ENCODE measurements at regions not wholly inside any gene's neighbourhood (a gene's known extent, or its start where the extent isn't known, plus 50 kb on each side); places are given as distances from the start of the nearest gene placed in this dataset.

GRCh38 chr3:88221726-88222125 lies 72.0 kb downstream of the C3orf38 start:
- WGBS, result 93% methylated on average over 1 of the region's 1 CpG
- intact Hi-C loops (cut with DNase I), result no loop called here

GRCh38 chr3:88222343-88222742 lies 72.6 kb downstream of the C3orf38 start:
- 95% methylated on average over 2 of the region's 2 CpGs for WGBS
- no peaks in the 10 kb centered on the region for H3K27me3 ChIP-seq (replicated peaks; ENCODE audit: insufficient read depth)
- no peak for DNase-seq (ENCODE audit: low spot score)
- H3K4me3 ChIP-seq, result no peak overlapping the region
- no peaks in the 10 kb centered on the region for H3K4me1 ChIP-seq (replicated peaks)
- intact Hi-C loops (cut with DNase I), result no loop called here
- H3K27ac ChIP-seq, result no peak overlapping the region
- H3K36me3 ChIP-seq, result no peaks in the 10 kb centered on the region
- TF ChIP-seq POLR2AphosphoS5 (IDR thresholded peaks at IDR 0.05) (no peak), CTCF (IDR thresholded peaks at IDR 0.05) (no peak), POLR2A (IDR thresholded peaks at IDR 0.05) (no peak)
- no peaks in the 10 kb centered on the region for H3K9me3 ChIP-seq

More at GRCh38 chr3:88221726-88222125, 72.0 kb downstream of the C3orf38 start:
- Histone ChIP-seq H3K4me3 (no peak overlapping the region), H3K27ac (no peak overlapping the region), H3K4me1 (replicated peaks) (no peaks in the 10 kb centered on the region), H3K36me3 (no peaks in the 10 kb centered on the region), H3K27me3 (replicated peaks; ENCODE audit: insufficient read depth) (no peaks in the 10 kb centered on the region), H3K9me3 (no peaks in the 10 kb centered on the region)
- TF ChIP-seq POLR2AphosphoS5 (IDR thresholded peaks at IDR 0.05) (no peak), CTCF (IDR thresholded peaks at IDR 0.05) (no peak), POLR2A (IDR thresholded peaks at IDR 0.05) (no peak)
- DNase-seq (ENCODE audit: low spot score), result no peak

DNA sequence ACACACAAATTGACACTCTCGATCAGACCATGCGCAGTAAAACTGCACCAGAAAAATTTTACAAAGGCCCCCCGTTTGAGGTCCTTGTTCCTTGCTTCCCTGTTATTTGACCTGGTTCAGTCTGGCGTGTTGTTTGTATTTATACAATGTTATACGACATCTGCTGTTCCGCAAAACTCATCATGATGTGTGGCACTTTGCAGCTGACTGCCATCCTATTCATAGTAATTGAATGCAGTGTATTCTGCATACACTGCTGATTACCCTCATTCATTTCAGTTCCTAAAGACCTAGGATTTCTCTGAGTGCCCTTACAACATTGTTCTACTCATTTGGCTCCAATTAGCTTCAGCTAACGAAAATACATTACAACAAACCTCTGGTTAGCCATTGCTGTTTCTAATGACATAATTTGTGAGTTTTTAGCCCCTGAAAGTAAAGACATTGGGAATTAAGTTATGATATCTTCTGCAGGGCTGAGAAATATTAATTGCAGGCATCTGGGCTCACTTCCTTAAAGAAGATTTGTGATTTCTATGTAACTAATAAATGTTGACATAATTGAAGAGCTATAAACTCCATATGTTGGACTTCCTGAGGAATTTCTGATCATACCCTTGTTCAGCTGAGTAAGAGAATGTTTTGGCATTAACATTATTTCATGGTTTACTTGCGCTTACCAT lies 75.7 kb downstream of the C3orf38 start:
- Histone ChIP-seq H3K4me1 (replicated peaks) (no peaks in the 10 kb centered on the region), H3K9me3 (no peaks in the 10 kb centered on the region), H3K27me3 (replicated peaks; ENCODE audit: insufficient read depth) (no peaks in the 10 kb centered on the region), H3K36me3 (no peaks in the 10 kb centered on the region), H3K27ac (no peak overlapping the region), H3K4me3 (no peak overlapping the region)
- TF ChIP-seq CTCF (IDR thresholded peaks at IDR 0.05), result no peak
- no peak for TF ChIP-seq POLR2A (IDR thresholded peaks at IDR 0.05)
- no peak for TF ChIP-seq POLR2AphosphoS5 (IDR thresholded peaks at IDR 0.05)
- intact Hi-C loops (cut with DNase I), result no loop called here
- WGBS, result 70% methylated on average over 8 of the region's 8 CpGs
- DNase-seq (ENCODE audit: low spot score), result no peak

GRCh38 chr3:88226910-88227309 lies 77.2 kb downstream of the C3orf38 start:
- Histone ChIP-seq H3K27ac (no peak overlapping the region), H3K4me1 (replicated peaks) (no peaks in the 10 kb centered on the region), H3K9me3 (no peaks in the 10 kb centered on the region), H3K27me3 (replicated peaks; ENCODE audit: insufficient read depth) (no peaks in the 10 kb centered on the region), H3K4me3 (no peak overlapping the region), H3K36me3 (no peaks in the 10 kb centered on the region)
- intact Hi-C loops (cut with DNase I), result no loop called here
- 69% methylated on average over 3 of the region's 3 CpGs for WGBS
- no peak for DNase-seq (ENCODE audit: low spot score)
- TF ChIP-seq CTCF (IDR thresholded peaks at IDR 0.05) (no peak), POLR2AphosphoS5 (IDR thresholded peaks at IDR 0.05) (no peak), POLR2A (IDR thresholded peaks at IDR 0.05) (no peak)

GRCh38 chr3:88230638-88231037 lies 80.9 kb downstream of the C3orf38 start:
- no peak overlapping the region for H3K27ac ChIP-seq
- no peaks in the 10 kb centered on the region for H3K9me3 ChIP-seq
- DNase-seq (ENCODE audit: low spot score), result no peak
- 98% methylated on average over 7 of the region's 7 CpGs for WGBS
- H3K36me3 ChIP-seq, result no peaks in the 10 kb centered on the region
- no peaks in the 10 kb centered on the region for H3K27me3 ChIP-seq (replicated peaks; ENCODE audit: insufficient read depth)
- H3K4me1 ChIP-seq (replicated peaks), result no peaks in the 10 kb centered on the region
- no peak overlapping the region for H3K4me3 ChIP-seq
- intact Hi-C loops (cut with DNase I), result no loop called here
- TF ChIP-seq POLR2A (IDR thresholded peaks at IDR 0.05) (no peak), POLR2AphosphoS5 (IDR thresholded peaks at IDR 0.05) (no peak), CTCF (IDR thresholded peaks at IDR 0.05) (no peak)

All from prostate gland (tissue), 2 donors.